NAMALWA (cell line): ENCODE measurements at regions not wholly inside any gene's neighbourhood (a gene's known extent, or its start where the extent isn't known, plus 50 kb on each side); places are given as distances from the start of the nearest gene placed in this dataset.
"Not testable (repeated sequence)": the region's sequence is repeated elsewhere in the genome, so short reads cannot be mapped to it uniquely, and the experiment has no call there.

Source experiments
- DNase-seq: peaks from one replicate; pipeline ENCODE4 v3.0.0-alpha.2; 2015; ENCODE audit warnings: low spot score

DNA sequence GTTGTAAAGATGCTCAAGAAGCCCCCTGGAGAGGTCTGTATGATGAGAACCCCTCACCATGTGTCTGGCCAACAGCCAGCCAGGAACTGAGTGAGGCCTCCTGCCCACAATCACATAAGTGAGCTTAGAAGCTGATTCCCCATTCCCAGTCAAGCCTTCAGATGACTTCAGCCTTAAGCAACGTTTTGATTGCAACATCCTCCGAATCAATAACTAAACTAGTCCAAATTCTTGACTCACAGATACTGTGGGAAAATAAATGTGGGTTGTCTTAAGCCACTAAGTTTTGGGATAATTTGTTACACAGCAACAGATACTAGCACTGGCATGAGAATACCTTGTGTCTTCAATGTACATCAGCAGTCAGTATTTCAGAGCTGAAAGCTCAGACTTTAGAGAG, 54.5 kb upstream of the HS3ST4 start:
- no peak for DNase-seq

DNA sequence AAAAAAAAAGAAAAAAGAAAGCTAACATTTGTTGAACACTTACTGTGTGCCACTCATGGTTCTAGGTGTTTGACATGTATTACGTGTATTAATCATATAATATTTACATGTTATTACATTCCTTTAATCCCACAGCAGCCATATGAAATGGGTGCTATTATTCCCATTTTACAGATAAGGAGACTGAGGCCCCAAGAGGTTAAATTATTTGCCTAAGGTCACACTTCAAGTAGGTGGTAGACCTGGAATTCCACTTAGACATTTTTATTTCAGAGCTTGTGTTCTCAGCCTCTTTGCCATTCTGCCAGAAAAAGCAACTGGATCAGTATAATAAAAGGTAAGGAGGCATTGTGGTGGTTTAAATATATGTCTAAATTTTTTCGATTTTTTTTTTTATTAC, 55.1 kb upstream of the HS3ST4 start:
- DNase-seq, result no peak

DNA sequence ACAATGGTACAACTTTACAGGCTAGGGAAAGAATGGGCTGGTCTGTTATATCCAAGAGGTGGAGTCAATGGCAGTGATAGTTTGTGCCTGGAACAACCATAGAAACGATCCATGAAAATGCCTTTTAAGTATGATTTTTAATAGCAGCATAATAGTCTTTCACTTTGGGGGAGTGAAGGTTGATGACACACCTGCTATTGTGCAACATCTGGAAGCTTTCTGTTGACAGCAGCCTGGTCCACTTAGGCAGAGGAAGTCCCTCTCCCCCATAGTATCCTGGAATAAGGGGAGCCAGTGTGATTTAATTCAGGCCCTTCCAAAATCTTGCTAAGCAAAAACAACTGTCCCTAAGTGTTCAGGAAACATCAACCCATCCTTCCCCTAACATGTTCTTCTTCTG, 56.3 kb upstream of the HS3ST4 start:
- no peak for DNase-seq

DNA sequence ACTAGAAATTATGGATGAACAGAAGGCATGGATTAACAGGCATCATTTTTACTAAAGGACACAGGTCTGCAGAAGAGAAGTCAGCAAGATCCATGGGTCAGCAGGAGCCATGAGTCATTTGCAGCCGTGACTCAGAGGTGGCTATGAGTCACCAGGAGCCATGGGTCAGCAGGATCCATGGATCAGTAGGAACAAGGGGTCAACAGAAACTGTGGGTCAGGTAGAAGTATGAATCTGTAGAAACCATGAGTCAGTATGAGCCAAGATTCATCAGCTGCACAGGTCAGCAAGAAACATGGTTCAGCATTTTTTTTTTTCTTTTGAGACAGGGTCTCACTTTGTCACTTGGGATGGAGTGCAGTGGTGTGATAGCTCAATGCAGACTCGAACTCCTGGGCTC, 58.2 kb upstream of the HS3ST4 start:
- DNase-seq, result no peak

DNA sequence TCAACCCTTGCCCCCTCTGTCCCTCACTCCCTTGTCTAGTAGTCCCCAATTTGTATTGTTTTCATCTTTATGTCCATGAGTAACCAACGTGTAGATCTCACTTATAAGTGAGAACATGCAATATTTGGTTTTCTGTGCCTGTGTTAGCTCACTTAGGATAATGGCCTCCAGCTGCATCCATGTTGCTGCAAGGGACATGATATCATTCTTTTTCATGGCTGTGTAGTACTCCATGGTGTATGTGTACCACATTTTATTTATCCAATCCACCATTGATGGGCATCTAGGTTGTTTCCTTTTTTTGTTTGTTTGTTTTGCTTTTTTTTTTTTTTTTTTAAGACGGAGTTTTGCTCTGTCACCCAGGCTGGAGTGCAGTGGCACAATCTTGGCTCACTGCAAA, 63.0 kb upstream of the HS3ST4 start:
- no peak for DNase-seq

DNA sequence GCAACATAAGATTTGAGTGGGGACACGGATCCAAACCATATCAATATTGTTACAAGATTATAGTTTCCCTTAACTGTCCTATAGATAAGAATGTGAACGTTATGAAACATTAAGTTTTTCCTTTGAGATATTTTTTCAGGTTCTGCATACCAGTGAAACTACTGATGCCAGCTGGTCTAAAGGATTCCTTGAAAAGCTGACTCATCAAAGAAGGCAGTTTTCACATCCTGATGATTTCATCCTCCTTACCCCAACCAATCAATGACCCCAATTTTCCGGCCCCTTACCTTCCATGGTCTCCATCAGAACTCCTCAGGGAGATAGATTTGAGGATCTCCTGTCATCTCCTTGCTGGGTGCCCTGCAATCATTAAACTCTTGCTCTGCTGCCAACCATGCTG, 64.1 kb upstream of the HS3ST4 start:
- no peak for DNase-seq

DNA sequence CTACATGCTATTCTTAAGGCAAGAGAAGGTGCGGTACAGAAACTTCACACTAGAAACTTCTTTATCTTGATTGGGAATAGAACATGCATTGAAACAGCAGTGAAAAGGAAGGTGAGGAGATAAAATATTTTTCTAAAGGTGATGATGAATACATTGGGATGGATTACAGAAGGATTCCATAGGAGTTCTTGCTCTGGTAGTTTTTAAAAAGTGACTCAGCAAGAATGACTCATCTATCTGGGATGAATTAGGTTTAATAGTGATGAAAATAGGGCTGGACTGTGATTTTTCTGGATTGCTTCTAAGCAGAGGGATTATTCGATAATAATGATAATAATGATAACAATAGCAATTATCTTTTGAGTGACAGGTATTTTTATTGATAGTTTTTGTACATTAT, 65.6 kb upstream of the HS3ST4 start:
- no peak for DNase-seq

DNA sequence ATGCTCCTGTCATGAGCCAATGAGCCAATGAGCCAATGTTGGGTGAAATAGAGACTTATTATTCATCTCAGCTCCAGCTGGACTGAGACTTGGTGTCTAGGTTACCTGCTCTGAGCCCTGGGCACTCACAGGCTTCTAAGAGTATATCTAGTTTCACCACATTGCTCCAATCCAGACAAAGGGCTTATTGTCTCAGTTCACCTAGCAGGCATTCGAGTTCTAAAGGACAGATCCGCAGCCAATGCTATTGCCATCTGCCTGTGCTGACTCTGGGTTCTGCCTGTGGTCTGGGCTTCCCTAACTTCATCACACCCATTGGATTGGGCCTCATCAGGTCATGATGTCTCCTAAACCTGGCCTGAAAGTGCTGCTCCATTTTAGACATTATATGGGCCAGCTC, 66.1 kb upstream of the HS3ST4 start:
- DNase-seq, result no peak

DNA sequence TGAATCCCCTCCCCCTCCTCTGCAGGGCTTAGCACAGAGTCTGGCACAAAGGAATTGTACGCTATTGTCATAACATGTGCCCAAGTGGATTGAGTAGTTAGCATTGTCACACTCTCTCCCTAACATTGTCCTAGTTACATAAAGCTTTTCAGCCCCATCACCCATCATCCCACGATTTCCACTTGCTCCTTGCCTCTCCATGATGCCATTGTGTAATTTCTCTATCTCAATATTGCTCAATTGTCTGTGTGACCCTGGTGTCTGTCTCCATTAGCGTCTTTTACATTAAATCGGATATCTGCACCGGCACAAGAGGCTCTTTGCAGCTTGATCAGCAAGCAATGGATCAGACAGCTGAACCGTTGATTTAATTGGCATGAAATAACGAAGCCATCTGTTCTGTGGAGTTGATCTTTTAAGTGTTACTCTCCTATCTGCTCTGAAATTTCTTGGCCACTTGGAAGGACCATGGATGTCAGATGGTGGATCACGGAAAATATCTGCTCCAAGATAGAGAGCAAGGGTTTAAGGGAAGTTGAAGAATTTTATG, 77.0 kb upstream of the HS3ST4 start:
- no peak for DNase-seq

DNA sequence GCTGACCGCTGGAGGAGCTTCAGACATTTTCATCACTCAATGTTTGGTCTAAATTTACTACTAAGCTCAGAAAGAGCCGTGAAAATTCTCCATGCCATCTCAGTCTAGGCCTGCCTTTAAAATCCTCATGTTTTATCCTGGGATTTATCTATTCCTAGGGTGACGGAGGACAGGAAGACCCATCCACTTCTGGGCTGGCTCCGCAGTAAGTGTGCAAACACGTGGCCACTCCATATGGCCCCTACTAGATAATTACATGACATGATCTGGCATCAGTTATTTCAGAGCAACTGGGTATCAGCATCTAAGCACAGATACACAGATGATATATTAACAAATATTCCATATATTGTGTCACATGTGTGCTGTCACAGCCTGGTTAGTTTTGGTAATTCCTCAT, 77.8 kb upstream of the HS3ST4 start:
- DNase-seq, result no peak

DNA sequence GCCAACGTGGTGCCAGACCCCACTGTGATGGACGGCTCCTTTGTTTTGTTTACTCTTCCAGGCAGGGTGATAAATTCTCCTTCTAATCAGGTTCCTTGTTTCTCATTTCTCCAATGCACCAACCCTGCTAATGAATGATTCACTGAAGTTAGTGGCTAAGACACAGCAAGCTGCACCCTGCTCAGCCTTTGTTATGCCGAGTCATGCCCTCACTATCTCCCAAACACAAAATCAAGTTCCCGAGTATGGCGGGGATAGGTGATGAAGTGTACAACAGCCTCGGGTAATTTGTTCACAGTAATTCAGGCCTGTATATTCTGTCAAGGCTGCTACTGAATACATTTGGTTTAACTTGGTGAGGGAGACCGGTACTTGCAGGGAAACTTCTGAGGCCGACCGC, 83.8 kb upstream of the HS3ST4 start:
- no peak for DNase-seq

DNA sequence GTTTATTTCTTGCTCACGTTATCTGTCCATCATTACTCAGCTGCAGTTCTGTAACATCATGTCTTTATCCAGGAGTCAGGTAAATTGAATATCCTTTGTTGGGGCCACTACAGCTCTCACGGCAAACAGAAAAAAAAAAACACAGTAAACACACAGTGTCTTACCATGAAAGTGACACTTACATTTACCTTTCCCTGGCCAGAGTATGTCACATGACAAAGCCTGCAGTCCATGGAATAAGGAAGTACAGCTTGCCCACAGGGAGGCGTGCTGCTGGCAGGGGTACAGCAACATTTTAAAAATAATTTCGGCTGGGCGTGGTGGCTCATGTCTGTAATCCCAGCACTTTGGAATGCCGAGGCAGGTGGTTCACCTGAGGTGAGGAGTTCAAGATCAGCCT, 85.7 kb upstream of the HS3ST4 start:
- DNase-seq, result no peak

DNA sequence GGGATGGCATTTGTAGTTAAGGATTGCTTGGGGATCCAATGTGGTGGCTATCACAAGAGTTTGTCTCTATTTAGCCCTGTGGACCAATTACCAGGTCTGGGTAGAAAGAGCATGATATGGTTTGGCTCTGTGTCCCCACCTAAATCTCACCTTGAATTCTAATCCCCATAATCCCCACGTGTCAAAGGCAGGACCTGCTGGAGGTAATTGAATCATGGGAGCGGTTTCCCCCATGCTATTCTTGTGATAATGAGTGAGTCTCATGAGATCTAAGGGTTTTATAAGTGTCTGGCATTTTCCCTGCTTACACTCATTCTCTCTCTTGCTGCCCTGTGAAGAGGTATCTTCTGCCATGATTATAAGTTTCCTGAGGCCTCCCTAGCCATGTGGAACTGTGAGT, 86.4 kb upstream of the HS3ST4 start:
- DNase-seq, result no peak

DNA sequence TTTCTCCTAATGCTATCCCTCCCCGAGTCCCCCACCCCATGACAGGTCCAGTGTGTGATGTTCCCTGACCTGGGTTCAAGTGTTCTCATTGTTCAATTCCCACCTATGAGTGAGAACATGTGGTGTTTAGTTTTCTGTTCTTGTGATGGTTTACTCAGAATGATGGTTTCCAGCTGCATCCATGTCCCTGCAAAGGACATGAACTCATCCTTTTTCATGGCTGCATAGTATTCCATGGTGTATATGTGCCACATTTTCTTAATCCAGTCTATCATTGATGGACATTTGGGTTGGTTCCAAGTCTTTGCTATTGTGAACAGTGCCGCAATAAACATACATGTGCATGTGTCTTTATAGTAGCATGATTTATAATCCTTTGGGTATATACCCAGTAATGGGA, 90.5 kb upstream of the HS3ST4 start:
- DNase-seq, result not testable (repeated sequence)

DNA sequence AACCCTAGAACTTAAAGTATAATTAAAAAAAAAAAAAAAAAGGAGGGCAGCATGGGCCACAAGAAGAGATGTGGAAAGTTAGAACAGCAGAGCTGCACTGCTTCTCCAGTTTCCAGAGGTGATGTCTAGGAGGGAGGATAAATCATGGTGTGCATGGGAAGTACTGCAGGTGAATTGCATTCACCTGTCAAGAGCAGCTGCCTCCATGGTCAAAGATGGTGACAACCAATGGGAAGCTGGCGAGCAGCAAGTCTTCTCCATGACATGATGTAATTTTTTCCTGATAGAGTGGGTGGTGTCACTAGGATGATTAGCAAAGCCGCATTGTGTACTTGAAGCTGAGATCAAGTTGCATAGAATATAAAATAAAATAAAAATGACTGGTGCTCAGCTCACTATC, 95.6 kb upstream of the HS3ST4 start:
- no peak for DNase-seq

DNA sequence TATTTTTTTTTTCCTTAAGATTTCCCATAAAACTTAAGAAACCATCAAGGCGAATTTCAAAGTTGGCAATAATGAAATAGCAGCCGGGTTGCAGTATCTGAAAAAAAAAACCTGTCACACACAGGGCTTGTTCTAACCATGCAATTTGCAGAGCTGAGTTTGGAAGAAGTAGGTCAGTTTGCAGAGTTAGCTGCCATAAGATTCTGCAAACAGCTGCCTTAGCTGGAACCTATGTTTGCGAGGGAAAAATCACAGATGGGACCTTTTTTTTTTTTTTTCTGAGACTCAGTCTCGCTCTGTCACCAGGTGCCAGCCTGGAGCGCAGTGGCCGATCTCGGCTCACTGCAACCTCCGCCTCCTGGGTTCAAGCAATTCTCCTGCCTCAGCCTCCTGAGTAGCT, 98.5 kb upstream of the HS3ST4 start:
- no peak for DNase-seq

DNA sequence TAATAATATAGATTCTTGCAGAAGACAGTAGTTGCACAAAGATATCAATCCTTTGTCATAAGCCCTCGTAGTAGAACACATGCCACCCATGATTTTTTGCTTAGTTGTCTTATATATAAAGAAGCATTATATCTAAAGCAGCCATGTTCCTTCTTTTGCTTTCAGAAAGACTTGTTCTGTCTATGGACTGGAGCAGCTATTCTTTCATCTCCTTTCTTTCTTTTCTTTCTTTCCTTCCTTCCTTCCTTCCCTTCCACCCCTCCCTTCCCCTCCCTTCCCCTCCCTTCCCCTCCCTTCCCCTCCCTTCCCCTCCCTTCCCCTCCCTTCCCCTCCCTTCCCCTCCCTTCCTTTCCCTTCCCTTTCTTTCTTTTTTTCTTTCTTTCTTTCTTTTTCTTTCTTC, 104.0 kb upstream of the HS3ST4 start:
- DNase-seq, result no peak

DNA sequence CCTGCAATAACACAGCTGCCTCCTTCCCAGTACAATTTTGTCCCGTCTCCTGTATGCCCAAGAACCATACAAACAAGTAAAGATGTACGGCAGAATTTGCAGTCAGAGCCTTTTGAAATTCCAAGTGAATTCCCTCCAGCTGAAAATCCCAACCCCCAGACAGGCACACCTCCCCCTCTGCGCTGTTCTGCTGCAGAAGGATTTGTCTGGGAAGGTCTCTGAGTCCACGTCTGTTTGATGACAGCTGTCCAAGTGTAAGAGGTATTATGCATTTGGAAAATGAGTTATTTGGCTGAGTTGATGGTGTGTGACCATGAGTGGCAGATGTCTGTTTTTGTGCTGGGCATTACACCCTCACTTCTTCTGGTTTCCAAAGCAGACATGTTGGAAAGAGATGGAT, 104.9 kb upstream of the HS3ST4 start:
- DNase-seq, result no peak

DNA sequence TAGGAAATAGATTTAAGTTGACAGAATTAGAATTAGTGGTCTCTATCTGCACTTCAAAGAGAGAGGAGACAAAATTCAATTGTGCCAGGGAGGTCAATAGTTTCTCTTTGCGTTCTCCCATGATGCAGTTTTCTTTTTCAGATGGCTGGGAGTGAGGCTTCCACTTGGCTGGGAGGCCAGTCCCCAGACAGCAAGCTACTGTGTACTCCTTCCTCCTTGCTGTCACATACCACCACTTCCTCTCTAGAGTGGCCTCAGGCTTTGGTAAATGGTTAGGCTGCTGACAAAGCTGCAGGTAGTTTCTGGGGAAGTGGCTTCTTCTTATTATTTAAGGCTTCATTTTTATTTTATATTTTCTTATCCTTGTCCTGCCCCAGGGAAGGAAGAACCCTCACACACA, 106.2 kb upstream of the HS3ST4 start:
- no peak for DNase-seq

DNA sequence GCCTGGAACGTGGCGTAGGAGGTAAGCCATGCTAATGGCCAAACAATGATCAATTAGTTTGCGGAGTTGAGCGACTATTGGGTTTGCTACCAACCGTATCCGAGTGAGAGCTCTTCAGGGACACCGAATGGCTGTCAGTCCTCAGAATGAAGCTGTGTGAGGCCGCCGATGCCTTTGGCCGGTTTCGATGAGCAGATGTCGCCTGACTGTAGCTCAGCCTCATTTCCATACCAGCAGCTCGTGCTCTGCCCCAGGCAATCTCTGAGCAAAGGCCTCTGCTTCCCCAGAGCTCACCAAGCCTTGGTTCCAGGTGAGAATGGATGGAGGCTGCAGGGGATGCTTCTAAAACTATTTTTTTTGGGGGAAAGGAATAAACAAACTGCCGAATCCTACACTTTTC, 111.7 kb upstream of the HS3ST4 start:
- no peak for DNase-seq

DNA sequence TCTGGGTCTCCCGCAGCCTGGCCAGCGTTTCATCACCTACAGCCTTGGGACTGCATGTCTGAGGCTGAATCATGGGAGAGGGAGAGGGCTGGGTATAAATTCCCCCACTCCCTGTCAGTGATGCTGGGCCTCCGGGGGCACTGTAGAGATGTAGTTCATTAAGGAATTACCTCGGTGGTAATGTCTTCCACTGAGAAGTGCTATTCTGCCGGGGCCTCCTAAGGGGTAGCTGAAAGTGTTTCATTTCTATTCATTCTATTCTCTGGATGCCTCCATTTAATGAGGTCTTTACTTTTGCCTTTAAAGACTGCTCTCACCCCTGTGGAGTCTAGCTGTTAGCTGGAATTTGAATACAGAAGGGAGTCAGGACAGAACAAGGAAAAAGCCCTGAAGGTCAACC, 116.4 kb upstream of the HS3ST4 start:
- no peak for DNase-seq

DNA sequence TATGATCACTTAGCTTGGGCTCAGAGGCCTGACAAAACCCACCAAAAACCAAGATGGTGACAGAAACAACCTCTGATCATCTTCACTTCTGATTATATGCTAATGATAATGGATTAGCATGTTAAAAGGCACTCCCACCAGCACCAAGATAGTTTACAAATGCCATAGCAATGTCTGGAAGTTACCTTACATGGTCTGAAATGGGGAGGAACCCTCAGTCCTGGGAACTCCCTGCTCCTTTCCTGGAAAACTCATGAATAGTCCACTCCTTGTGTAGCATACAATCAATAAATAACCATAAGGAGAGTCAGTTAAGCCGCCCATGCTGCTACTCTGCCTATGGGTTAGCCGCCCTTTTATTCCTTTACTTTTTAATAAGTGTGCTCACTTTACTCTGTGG, 120.0 kb upstream of the HS3ST4 start:
- no peak for DNase-seq

DNA sequence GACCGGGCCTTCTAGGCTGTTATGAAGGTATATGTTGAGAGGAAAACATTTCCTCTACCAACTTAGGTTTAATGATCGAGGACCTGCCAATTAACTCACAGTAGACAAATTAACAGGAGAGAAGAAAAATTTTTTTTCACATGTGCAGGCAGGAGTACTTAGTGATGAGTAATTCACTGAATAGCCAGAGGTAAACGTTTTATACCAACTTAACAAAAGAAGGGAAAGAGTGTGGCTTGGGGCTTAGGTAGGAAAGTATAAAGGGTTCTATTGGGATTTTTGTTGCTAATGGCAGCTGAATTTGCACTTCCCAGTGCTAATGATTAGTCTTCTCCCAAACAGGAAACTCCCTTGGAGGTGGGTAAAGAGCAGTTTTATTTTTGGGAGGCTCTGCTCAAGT, 121.6 kb upstream of the HS3ST4 start:
- no peak for DNase-seq

DNA sequence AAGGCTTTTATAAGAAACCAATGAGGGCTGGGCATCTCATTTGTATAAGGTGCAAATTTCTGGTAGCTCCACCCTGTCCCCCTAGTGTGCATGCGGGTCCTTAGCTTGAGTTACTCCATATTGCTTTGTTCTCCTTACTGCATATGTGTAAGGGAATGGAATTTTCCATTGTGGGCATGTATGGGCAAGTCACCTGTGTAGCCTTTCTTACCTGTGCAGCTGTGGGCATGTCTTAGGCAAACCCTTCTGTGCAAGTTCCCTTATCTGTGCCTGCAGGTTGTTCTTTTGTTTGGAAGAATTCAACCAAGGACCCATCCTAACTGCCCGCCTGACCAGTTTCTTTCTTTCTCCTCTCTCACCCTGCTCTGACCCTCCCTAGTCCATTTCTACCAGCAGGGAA, 122.8 kb upstream of the HS3ST4 start:
- DNase-seq, result no peak

DNA sequence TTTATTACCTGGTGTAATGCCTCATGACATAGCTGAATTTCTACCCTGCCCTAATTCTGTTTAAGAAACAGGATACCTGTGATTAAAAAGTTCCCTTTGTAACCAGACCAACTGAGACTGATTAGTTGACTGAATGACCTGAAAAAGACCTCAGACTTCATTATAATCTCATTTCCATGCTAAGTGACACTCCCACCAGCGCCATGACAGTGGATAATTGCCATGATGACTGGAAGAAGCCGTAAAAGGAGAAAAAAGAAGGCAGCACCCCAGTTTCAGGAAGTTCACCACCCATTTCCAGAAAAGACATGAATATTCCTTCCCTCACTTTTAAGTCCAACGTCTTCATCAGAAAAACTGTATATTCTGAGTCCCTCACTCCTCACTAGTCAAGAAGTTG, 125.6 kb upstream of the HS3ST4 start:
- DNase-seq, result no peak
